HCT116 (cell line): ENCODE measurements at regions not wholly inside any gene's neighbourhood (a gene's known extent, or its start where the extent isn't known, plus 50 kb on each side); places are given as distances from the start of the nearest gene placed in this dataset.

Experiments
- ATAC-seq: fragments of 200-7000 bp; cut with Tn5 transposase; 2 replicates; pipeline ENCODE4 v1.9.1; 2020; ENCODE audit warnings: mild to moderate bottlenecking, moderate library complexity
- BruUV-seq: library from RNA; stranded (reverse); fragments of 400-500 nt; replicated peaks from 2 replicates; lab custom pipeline; 2021; lab: Mats Ljungman, UMichigan
- CTCF ChIA-PET: fragments of 300-600 bp; sonication (Branson Sonifier 250); formaldehyde crosslinking; loops from one replicate; lab custom pipeline; 2021; ENCODE audit warnings: antibody characterized with exemption; lab: Charles Lee
- POLR2A ChIA-PET: fragments of 300-600, 350-600 bp; sonication (Branson Sonifier 250); formaldehyde crosslinking; loops from one replicate; lab custom pipeline; 2021; ENCODE audit warnings: antibody characterized with exemption; lab: Charles Lee
- RAD21 ChIA-PET, 2 experiments: fragments of 300-600 bp; sonication (Branson Sonifier 250); formaldehyde crosslinking; loops; one replicate each; lab custom pipeline; 2023; ENCODE audit warnings: low total read pairs in 2 of 2; ENCODE audit not compliant: uncharacterized antibody in 2 of 2, unreplicated experiment in 2 of 2, low non-redundant PET in 1 of 2; lab: Charles Lee
- DNase-seq: peaks from one replicate; pipeline ENCODE4 v3.0.0-alpha.2; 2010; ENCODE audit warnings: low read depth, low spot score
- H2AFZ ChIP-seq: fragments of 200-600 bp; shearing (Covaris generic), sonication (generic); 2 replicates; pipeline ENCODE4 v1.6.1; 2017; ENCODE audit warnings: low read depth, mixed run types, mixed read lengths, antibody characterized with exemption, low read length; ENCODE audit not compliant: poor library complexity, severe bottlenecking
- H3K27ac ChIP-seq: 2 replicates; pipeline ENCODE4 v1.5.1; 2012; ENCODE audit warnings: low read depth, low read length
- H3K27me3 ChIP-seq: fragments of 200-600 bp; sonication (generic); 2 replicates; pipeline ENCODE4 v1.6.1; 2016; ENCODE audit warnings: mixed run types, low read length, mixed read lengths; ENCODE audit not compliant: insufficient read depth
- H3K36me3 ChIP-seq, 2 experiments: fragments of 200-500 bp in 1 of 2; fragments of 200-600 bp in 1 of 2; sonication (Bioruptor generic) in 1 of 2; sonication (generic) in 1 of 2; 2 replicates each; pipeline versions ENCODE4 v1.5.1 to v1.6.1; 2014 to 2016; ENCODE audit warnings: low read length in 2 of 2, inconsistent platforms in 1 of 2, mixed read lengths in 1 of 2, mixed run types in 1 of 2; ENCODE audit not compliant: insufficient read depth in 2 of 2, control insufficient read depth in 1 of 2
- H3K4me1 ChIP-seq, 2 experiments: fragments of 200-600 bp in 1 of 2; sonication (generic) in 1 of 2; 2 replicates each; pipeline versions ENCODE4 v1.5.1 to v1.6.1; 2012 to 2017; ENCODE audit warnings: low read length in 2 of 2, inconsistent platforms in 1 of 2, mild to moderate bottlenecking in 1 of 2, mixed read lengths in 1 of 2, mixed run types in 1 of 2, moderate library complexity in 1 of 2; ENCODE audit not compliant: insufficient read depth in 2 of 2, control insufficient read depth in 1 of 2
- H3K4me2 ChIP-seq: fragments of 200-600 bp; sonication (generic); 2 replicates; pipeline ENCODE4 v1.6.1; 2017; ENCODE audit warnings: mixed run types, low read length, mixed read lengths
- H3K4me3 ChIP-seq, 2 experiments: fragments of 200-600 bp in 1 of 2; sonication (generic) in 1 of 2; replicated peaks in 1 of 2; 2 replicates each; pipeline ENCODE4 v1.5.1; 2011 to 2016; ENCODE audit warnings: low read length in 2 of 2, control low read depth in 1 of 2, low read depth in 1 of 2, mild to moderate bottlenecking in 1 of 2, mixed read lengths in 1 of 2, mixed run types in 1 of 2
- H3K79me2 ChIP-seq: fragments of 200-600 bp; sonication (generic); 2 replicates; pipeline ENCODE4 v1.6.1; 2017; ENCODE audit warnings: mild to moderate bottlenecking, mixed run types, low read length, moderate library complexity, mixed read lengths; ENCODE audit not compliant: insufficient read depth
- H3K9ac ChIP-seq: fragments of 200-600 bp; sonication (generic); 2 replicates; pipeline ENCODE4 v1.6.1; 2016; ENCODE audit warnings: low read length, mixed read lengths
- H3K9me2 ChIP-seq: fragments of 200-600 bp; sonication (generic), shearing (Covaris generic); 2 replicates; pipeline ENCODE4 v1.6.1; 2017; ENCODE audit warnings: mixed run types, mild to moderate bottlenecking, moderate library complexity; ENCODE audit not compliant: insufficient read depth
- H3K9me3 ChIP-seq, 2 experiments: fragments of 200-500 bp in 1 of 2; fragments of 200-600 bp in 1 of 2; sonication (Bioruptor generic) in 1 of 2; sonication (generic) in 1 of 2; 2 replicates each; pipeline ENCODE4 v1.6.1; 2014 to 2017; ENCODE audit warnings: low read length in 2 of 2, mixed read lengths in 2 of 2, inconsistent platforms in 1 of 2, low read depth in 1 of 2, mild to moderate bottlenecking in 1 of 2, mixed run types in 1 of 2, moderate library complexity in 1 of 2; ENCODE audit not compliant: control insufficient read depth in 1 of 2, insufficient read depth in 1 of 2
- H4K20me1 ChIP-seq: fragments of 200-600 bp; sonication (generic), shearing (Covaris generic); 2 replicates; pipeline ENCODE4 v1.6.1; 2017; ENCODE audit warnings: mixed run types, mild to moderate bottlenecking, moderate library complexity; ENCODE audit not compliant: insufficient read depth
- ATF3 ChIP-seq: IDR thresholded peaks from 2 replicates; pipeline ENCODE4 v1.6.1; 2012
- CBX3 ChIP-seq: IDR thresholded peaks from 2 replicates; pipeline ENCODE4 v1.6.1; 2012; ENCODE audit warnings: low read depth
- CEBPB ChIP-seq: IDR thresholded peaks from 2 replicates; pipeline ENCODE4 v1.6.1; 2012; ENCODE audit warnings: low read depth
- ELF1 ChIP-seq: IDR thresholded peaks from 2 replicates; pipeline ENCODE4 v1.6.1; 2012; ENCODE audit warnings: low read depth, borderline replicate concordance
- FOSL1 ChIP-seq: IDR thresholded peaks from 2 replicates; pipeline ENCODE4 v1.6.1; 2012; ENCODE audit warnings: low read depth
- MAX ChIP-seq: IDR thresholded peaks from 2 replicates; pipeline ENCODE4 v1.6.1; 2012
- POLR2A ChIP-seq: IDR thresholded peaks from 2 replicates; pipeline ENCODE4 v1.7.0; 2011; ENCODE audit warnings: borderline replicate concordance; ENCODE audit not compliant: insufficient read depth, insufficient read length; ENCODE audit errors: extremely low read depth
- POLR2AphosphoS5 ChIP-seq: IDR thresholded peaks from 2 replicates; pipeline ENCODE4 v1.6.1; 2011; ENCODE audit warnings: mild to moderate bottlenecking, low read depth, low read length, moderate library complexity
- RAD21 ChIP-seq: IDR thresholded peaks from 2 replicates; pipeline ENCODE4 v1.6.1; 2012; ENCODE audit warnings: low read depth, mild to moderate bottlenecking
- SIN3A ChIP-seq: IDR thresholded peaks from 2 replicates; pipeline ENCODE4 v1.6.1; 2012; ENCODE audit warnings: low read depth
- SP1 ChIP-seq: IDR thresholded peaks from 2 replicates; pipeline ENCODE4 v1.6.1; 2012; ENCODE audit warnings: low read depth
- TCF7L2 ChIP-seq: IDR thresholded peaks from 2 replicates; pipeline ENCODE4 v1.7.0; 2011; ENCODE audit warnings: borderline replicate concordance, inconsistent platforms; ENCODE audit not compliant: insufficient read depth, insufficient read length; ENCODE audit errors: extremely low read depth
- YY1 ChIP-seq: IDR thresholded peaks from 2 replicates; pipeline ENCODE4 v1.6.1; 2011; ENCODE audit warnings: low read length, low read depth, moderate library complexity, mild to moderate bottlenecking; ENCODE audit not compliant: insufficient replicate concordance; ENCODE audit errors: extremely low read depth
- ZBTB33 ChIP-seq: IDR thresholded peaks from 2 replicates; pipeline ENCODE4 v1.6.1; 2011; ENCODE audit warnings: mild to moderate bottlenecking, low read length, moderate library complexity; ENCODE audit not compliant: insufficient replicate concordance; ENCODE audit errors: extremely low read depth
- ZNF274 ChIP-seq: fragments of 200-500 bp; sonication (Bioruptor generic); IDR thresholded peaks from 2 replicates; pipeline ENCODE4 v1.6.1; 2014; ENCODE audit warnings: mild to moderate bottlenecking, low read depth, low read length, inconsistent platforms
- intact Hi-C: fragments of 100-400 bp; cut with micrococcal nuclease; formaldehyde crosslinking; loops from 2 replicates; pipeline ENCODE4 v1.10.0; 2022
- TF ChIP-seq, protein P1 (sequence below), 3 experiments: fragments of 200-600 bp in 1 of 3; sonication (generic) in 1 of 3; IDR thresholded peaks in 2 of 3; conservative IDR thresholded peaks in 1 of 3; 2 replicates each; pipeline ENCODE4 v1.5.1; 2012 to 2017; ENCODE audit warnings: low read depth in 2 of 3, low read length in 2 of 3, antibody characterized with exemption in 1 of 3, borderline replicate concordance in 1 of 3, control low read depth in 1 of 3, mild to moderate bottlenecking in 1 of 3, mixed read lengths in 1 of 3, mixed run types in 1 of 3, moderate library complexity in 1 of 3; ENCODE audit not compliant: insufficient read depth in 1 of 3

GRCh38 chr5:18090177-18090576, 455.9 kb downstream of the TAF11L14 start (continued):
- TF ChIP-seq ZBTB33: no peak
- TF ChIP-seq SP1: no peak
- TF ChIP-seq, all 23 proteins: peak for 0

DNA sequence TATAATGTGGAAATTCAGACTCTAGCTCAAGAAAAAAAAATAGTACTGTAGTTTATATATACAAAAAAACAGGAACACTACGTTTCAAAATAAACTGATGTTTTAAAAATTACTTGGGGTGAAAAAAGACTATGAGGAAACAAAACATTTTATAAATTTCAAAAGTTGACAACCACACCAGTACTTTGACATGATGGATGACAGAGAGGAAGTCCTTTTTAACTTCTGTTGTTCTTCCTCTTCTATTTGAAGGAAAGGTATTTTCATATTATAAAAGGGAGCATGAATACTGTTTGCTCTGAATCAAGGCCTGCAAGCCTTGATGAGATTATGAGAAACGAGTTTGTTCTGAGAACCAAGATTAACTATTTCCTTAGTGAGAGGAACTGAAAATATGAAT, 456.9 kb downstream of the TAF11L14 start:
- RAD21 ChIA-PET: no interaction called here
- no TSS peak for BruUV-seq
- TF ChIP-seq, protein P1, sequence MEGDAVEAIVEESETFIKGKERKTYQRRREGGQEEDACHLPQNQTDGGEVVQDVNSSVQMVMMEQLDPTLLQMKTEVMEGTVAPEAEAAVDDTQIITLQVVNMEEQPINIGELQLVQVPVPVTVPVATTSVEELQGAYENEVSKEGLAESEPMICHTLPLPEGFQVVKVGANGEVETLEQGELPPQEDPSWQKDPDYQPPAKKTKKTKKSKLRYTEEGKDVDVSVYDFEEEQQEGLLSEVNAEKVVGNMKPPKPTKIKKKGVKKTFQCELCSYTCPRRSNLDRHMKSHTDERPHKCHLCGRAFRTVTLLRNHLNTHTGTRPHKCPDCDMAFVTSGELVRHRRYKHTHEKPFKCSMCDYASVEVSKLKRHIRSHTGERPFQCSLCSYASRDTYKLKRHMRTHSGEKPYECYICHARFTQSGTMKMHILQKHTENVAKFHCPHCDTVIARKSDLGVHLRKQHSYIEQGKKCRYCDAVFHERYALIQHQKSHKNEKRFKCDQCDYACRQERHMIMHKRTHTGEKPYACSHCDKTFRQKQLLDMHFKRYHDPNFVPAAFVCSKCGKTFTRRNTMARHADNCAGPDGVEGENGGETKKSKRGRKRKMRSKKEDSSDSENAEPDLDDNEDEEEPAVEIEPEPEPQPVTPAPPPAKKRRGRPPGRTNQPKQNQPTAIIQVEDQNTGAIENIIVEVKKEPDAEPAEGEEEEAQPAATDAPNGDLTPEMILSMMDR (IDR thresholded peaks at IDR 0.05 in 2 of 3, conservative IDR thresholded peaks at IDR 0.05 in 1 of 3; ENCODE audit: borderline replicate concordance in 1 of 3, insufficient read depth in 1 of 3, low read depth in 2 of 3, low read length in 2 of 3): no peak
- TF ChIP-seq CEBPB (no peak), ATF3 (no peak), YY1 (no peak), POLR2AphosphoS5 (no peak), POLR2A (no peak), RAD21 (no peak), ELF1 (no peak), FOSL1 (no peak), ZNF274 (no peak), TCF7L2 (no peak), CBX3 (no peak), ZBTB33 (no peak), MAX (no peak), SIN3A (no peak)

More for the DNA sequence above, 456.9 kb downstream of the TAF11L14 start:
- Histone ChIP-seq H3K9me2 (no peaks in the 10 kb centered on the region), H3K4me1 (no peaks in the 10 kb centered on the region), H3K9ac (no peak overlapping the region), H3K27ac (no peak overlapping the region), H3K27me3 (no peaks in the 10 kb centered on the region), H3K36me3 (no peaks in the 10 kb centered on the region), H2AFZ (no peak overlapping the region), H3K9me3 (peaks cover 5 to 24% of the 10 kb centered on the region in 2 experiments; a peak in 3 of 4 replicates), H4K20me1 (no peaks in the 10 kb centered on the region), H3K4me2 (no peak overlapping the region), H3K4me3 (no peak overlapping the region), H3K79me2 (no peaks in the 10 kb centered on the region)
- ATAC-seq (no peak), DNase-seq (no peak)
- CTCF ChIA-PET: no interaction called here
- intact Hi-C loops: no loop called here
- POLR2A ChIA-PET: no interaction called here
